Astrocyte (in vitro differentiated cells and primary cell): ENCODE measurements at regions not wholly inside any gene's neighbourhood (a gene's known extent, or its start where the extent isn't known, plus 50 kb on each side); places are given as distances from the start of the nearest gene placed in this dataset.

Experiments used
- DNase-seq: peaks from one replicate; pipeline ENCODE4 v3.0.0-alpha.2; 2010; ENCODE audit warnings: low read depth
- FAIRE-seq: peaks from 2 replicates; lab custom pipeline; 2011; peaks lifted over from hg19 to GRCh38; lab: Jason Lieb, UNC
- H2AFZ ChIP-seq: 2 replicates; pipeline ENCODE4 v1.6.0; 2012; ENCODE audit warnings: low read depth, low read length, inconsistent platforms
- H3K27ac ChIP-seq: 2 replicates; pipeline ENCODE4 v1.5.1; 2011; ENCODE audit warnings: low read depth, low read length, inconsistent platforms
- H3K27me3 ChIP-seq: 2 replicates; pipeline ENCODE4 v1.6.0; 2011; ENCODE audit warnings: low read length, inconsistent platforms; ENCODE audit not compliant: insufficient read depth
- H3K36me3 ChIP-seq: 2 replicates; pipeline ENCODE4 v1.5.1; 2011; ENCODE audit warnings: low read length, inconsistent platforms; ENCODE audit not compliant: insufficient read depth
- H3K4me1 ChIP-seq: 2 replicates; pipeline ENCODE4 v1.5.1; 2011; ENCODE audit warnings: low read length, inconsistent platforms; ENCODE audit not compliant: insufficient read depth
- H3K4me2 ChIP-seq: 2 replicates; pipeline ENCODE4 v1.6.0; 2012; ENCODE audit warnings: low read length, inconsistent platforms
- H3K4me3 ChIP-seq: 2 replicates; pipeline ENCODE4 v1.5.1; 2011; ENCODE audit warnings: low read depth, mild to moderate bottlenecking, low read length, inconsistent platforms; ENCODE audit not compliant: insufficient read depth
- H3K79me2 ChIP-seq: 2 replicates; pipeline ENCODE4 v1.6.0; 2012; ENCODE audit warnings: mild to moderate bottlenecking, low read length, inconsistent platforms; ENCODE audit not compliant: insufficient read depth
- H3K9ac ChIP-seq: 2 replicates; pipeline ENCODE4 v1.6.0; 2012; ENCODE audit warnings: mild to moderate bottlenecking, low read length, inconsistent platforms
- H3K9me3 ChIP-seq: 2 replicates; pipeline ENCODE4 v1.5.1; 2012; ENCODE audit warnings: low read depth, mild to moderate bottlenecking, low read length, inconsistent platforms; ENCODE audit not compliant: insufficient read depth
- H4K20me1 ChIP-seq: 2 replicates; pipeline ENCODE4 v1.6.0; 2012; ENCODE audit warnings: low read length, inconsistent platforms; ENCODE audit not compliant: insufficient read depth
- H3K27ac Mint-ChIP-seq: one replicate; pipeline ENCODE4 v1.8.0; 2021; ENCODE audit warnings: mild to moderate bottlenecking, mixed read lengths; ENCODE audit not compliant: unreplicated experiment
- H3K27me3 Mint-ChIP-seq: one replicate; pipeline ENCODE4 v1.8.0; 2021; ENCODE audit warnings: low read depth, mixed read lengths; ENCODE audit not compliant: unreplicated experiment
- H3K36me3 Mint-ChIP-seq: one replicate; pipeline ENCODE4 v1.8.0; 2021; ENCODE audit warnings: low read depth, mixed read lengths; ENCODE audit not compliant: unreplicated experiment
- H3K4me1 Mint-ChIP-seq: one replicate; pipeline ENCODE4 v1.8.0; 2021; ENCODE audit warnings: low read depth, mixed read lengths; ENCODE audit not compliant: unreplicated experiment
- H3K4me3 Mint-ChIP-seq: one replicate; pipeline ENCODE4 v1.8.0; 2021; ENCODE audit warnings: mild to moderate bottlenecking, moderate library complexity, mixed read lengths; ENCODE audit not compliant: unreplicated experiment
- H3K9me3 Mint-ChIP-seq: one replicate; pipeline ENCODE4 v1.8.0; 2021; ENCODE audit warnings: mild to moderate bottlenecking, mixed read lengths; ENCODE audit not compliant: unreplicated experiment
- EZH2 ChIP-seq: IDR thresholded peaks from 2 replicates; pipeline ENCODE4 v1.6.1; 2012; ENCODE audit warnings: mild to moderate bottlenecking, low read length, inconsistent platforms; ENCODE audit not compliant: insufficient read depth
- TF ChIP-seq, protein P1 (sequence below): IDR thresholded peaks from 2 replicates; pipeline ENCODE4 v1.5.1; 2011; ENCODE audit warnings: low read depth, mild to moderate bottlenecking, inconsistent platforms, low read length, moderate library complexity; ENCODE audit not compliant: insufficient read depth

DNA sequence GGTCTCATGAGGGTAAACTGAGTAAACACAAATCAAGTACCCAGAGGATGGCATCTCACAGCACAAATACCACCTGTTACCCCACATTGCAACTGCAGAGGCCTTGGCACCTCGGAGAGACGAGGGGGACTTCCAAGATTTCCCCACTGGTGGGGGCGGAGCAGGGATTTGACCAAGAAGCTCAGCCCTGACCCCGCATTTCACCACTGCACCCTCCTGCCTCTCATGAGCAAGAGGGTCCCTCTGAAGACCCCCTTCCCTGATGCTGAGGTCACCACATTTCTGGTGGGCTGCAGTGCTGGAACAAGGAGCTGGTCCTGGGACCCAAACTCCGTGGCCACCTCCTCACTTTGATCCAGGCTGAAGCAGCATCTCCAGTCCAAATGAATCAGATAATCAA is 342.4 kb downstream of the NPHP4 start:
- H3K79me2 ChIP-seq, result no peaks in the 10 kb centered on the region
- H3K27me3 Mint-ChIP-seq, result peaks cover 28% of the 10 kb centered on the region
- no peak overlapping the region for H2AFZ ChIP-seq
- FAIRE-seq, result no peak
- no peaks in the 10 kb centered on the region for H4K20me1 ChIP-seq
- no peaks in the 10 kb centered on the region for H3K4me1 ChIP-seq
- H3K36me3 ChIP-seq, result no peaks in the 10 kb centered on the region
- H3K4me3 ChIP-seq, result no peak overlapping the region
- no peak overlapping the region for H3K27ac Mint-ChIP-seq
- H3K9me3 ChIP-seq, result peaks cover 26% of the 10 kb centered on the region
- no peak for DNase-seq
- no peak overlapping the region for H3K4me2 ChIP-seq
- H3K9ac ChIP-seq, result no peak overlapping the region
- no peak overlapping the region for H3K27ac ChIP-seq
- no peaks in the 10 kb centered on the region for H3K27me3 ChIP-seq
- no peaks in the 10 kb centered on the region for H3K36me3 Mint-ChIP-seq
- H3K4me1 Mint-ChIP-seq, result no peaks in the 10 kb centered on the region
- no peak for TF ChIP-seq EZH2
- TF ChIP-seq, protein P1, sequence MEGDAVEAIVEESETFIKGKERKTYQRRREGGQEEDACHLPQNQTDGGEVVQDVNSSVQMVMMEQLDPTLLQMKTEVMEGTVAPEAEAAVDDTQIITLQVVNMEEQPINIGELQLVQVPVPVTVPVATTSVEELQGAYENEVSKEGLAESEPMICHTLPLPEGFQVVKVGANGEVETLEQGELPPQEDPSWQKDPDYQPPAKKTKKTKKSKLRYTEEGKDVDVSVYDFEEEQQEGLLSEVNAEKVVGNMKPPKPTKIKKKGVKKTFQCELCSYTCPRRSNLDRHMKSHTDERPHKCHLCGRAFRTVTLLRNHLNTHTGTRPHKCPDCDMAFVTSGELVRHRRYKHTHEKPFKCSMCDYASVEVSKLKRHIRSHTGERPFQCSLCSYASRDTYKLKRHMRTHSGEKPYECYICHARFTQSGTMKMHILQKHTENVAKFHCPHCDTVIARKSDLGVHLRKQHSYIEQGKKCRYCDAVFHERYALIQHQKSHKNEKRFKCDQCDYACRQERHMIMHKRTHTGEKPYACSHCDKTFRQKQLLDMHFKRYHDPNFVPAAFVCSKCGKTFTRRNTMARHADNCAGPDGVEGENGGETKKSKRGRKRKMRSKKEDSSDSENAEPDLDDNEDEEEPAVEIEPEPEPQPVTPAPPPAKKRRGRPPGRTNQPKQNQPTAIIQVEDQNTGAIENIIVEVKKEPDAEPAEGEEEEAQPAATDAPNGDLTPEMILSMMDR, result no peak
- no peak overlapping the region for H3K4me3 Mint-ChIP-seq
- H3K9me3 Mint-ChIP-seq, result peaks cover 29% of the 10 kb centered on the region

DNA sequence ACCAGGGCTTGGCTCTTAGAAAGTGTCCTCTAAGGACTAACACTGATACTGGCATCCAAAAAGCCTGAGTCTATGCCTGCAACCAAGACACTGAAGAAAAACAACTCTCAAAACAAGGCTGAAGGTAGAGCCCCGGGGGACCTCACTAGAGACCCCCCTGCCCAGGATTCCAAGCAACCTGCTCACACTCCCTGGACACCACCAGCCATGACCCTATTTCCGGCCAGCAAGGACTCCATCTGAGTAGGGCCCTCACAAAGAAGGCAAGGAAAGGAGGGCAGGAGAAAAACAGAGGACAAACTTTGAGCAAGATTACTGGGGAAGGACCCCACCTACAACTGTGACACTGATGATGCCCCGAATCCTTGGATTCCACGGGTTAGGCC is 343.1 kb downstream of the NPHP4 start:
- Mint-ChIP-seq H3K27me3 (peaks cover 31% of the 10 kb centered on the region), H3K4me1 (no peaks in the 10 kb centered on the region), H3K27ac (no peak overlapping the region), H3K9me3 (peaks cover 29% of the 10 kb centered on the region), H3K4me3 (no peak overlapping the region), H3K36me3 (no peaks in the 10 kb centered on the region)
- Histone ChIP-seq H3K9ac (no peak overlapping the region), H3K27ac (no peak overlapping the region), H2AFZ (no peak overlapping the region), H3K79me2 (no peaks in the 10 kb centered on the region), H3K36me3 (no peaks in the 10 kb centered on the region), H4K20me1 (no peaks in the 10 kb centered on the region), H3K4me3 (no peak overlapping the region), H3K9me3 (peaks cover 26% of the 10 kb centered on the region), H3K27me3 (no peaks in the 10 kb centered on the region), H3K4me2 (no peak overlapping the region), H3K4me1 (no peaks in the 10 kb centered on the region)
- TF ChIP-seq, protein P1, result no peak
- no peak for TF ChIP-seq EZH2
- DNase-seq (no peak), FAIRE-seq (no peak)

- no peak overlapping the region for H3K27ac Mint-ChIP-seq
- TF ChIP-seq, protein P1, result no peak
- TF ChIP-seq EZH2, result no peak
- FAIRE-seq (no peak), DNase-seq (no peak)
- peaks cover 29% of the 10 kb centered on the region for H3K9me3 Mint-ChIP-seq
- H3K79me2 ChIP-seq, result no peaks in the 10 kb centered on the region
- H3K4me1 ChIP-seq, result no peaks in the 10 kb centered on the region
- H3K4me3 ChIP-seq, result no peak overlapping the region
- no peaks in the 10 kb centered on the region for H3K4me1 Mint-ChIP-seq
- H3K27me3 Mint-ChIP-seq, result peaks cover 31% of the 10 kb centered on the region
- H2AFZ ChIP-seq, result no peak overlapping the region
- no peaks in the 10 kb centered on the region for H3K36me3 Mint-ChIP-seq
- H3K36me3 ChIP-seq, result no peaks in the 10 kb centered on the region
- H3K9me3 ChIP-seq, result peaks cover 26% of the 10 kb centered on the region
- no peak overlapping the region for H3K4me2 ChIP-seq
- no peak overlapping the region for H3K4me3 Mint-ChIP-seq
- no peak overlapping the region for H3K27ac ChIP-seq
- no peaks in the 10 kb centered on the region for H4K20me1 ChIP-seq
- no peak overlapping the region for H3K9ac ChIP-seq
- H3K27me3 ChIP-seq, result no peaks in the 10 kb centered on the region
Observed at GRCh38 chr1:5648410-5649165, 343.6 kb downstream of the NPHP4 start.
